Tibial nerve (tissue), 4 donors: ENCODE measurements at regions not wholly inside any gene's neighbourhood (a gene's known extent, or its start where the extent isn't known, plus 50 kb on each side); places are given as distances from the start of the nearest gene placed in this dataset.

ENCODE experiments used
- CTCF ChIP-seq, 5 experiments: fragments of 200-600 bp in 3 of 5; fragments of 450-650 bp in 2 of 5; sonication (generic) in 3 of 5; IDR thresholded peaks; one replicate each; pipeline ENCODE4 v1.5.1; 2016 to 2019; ENCODE audit warnings: antibody characterized with exemption in 5 of 5, mild to moderate bottlenecking in 3 of 5, moderate library complexity in 2 of 5
- EP300 ChIP-seq, 2 donors: sonication (generic); formaldehyde crosslinking; IDR thresholded peaks; one replicate each; pipeline ENCODE4 v1.6.1; 2017; ENCODE audit warnings: antibody characterized with exemption in 2 of 2, mild to moderate bottlenecking in 1 of 2
- POLR2A ChIP-seq, 2 donors: fragments of 450-650 bp; IDR thresholded peaks; one replicate each; pipeline ENCODE4 v1.6.1; 2017; ENCODE audit warnings: antibody characterized with exemption in 2 of 2, mild to moderate bottlenecking in 2 of 2, moderate library complexity in 2 of 2

- TF ChIP-seq POLR2A (IDR thresholded peaks at IDR 0.05), result no peak
- TF ChIP-seq CTCF (IDR thresholded peaks at IDR 0.05), result no peak
- no peak for TF ChIP-seq EP300 (IDR thresholded peaks at IDR 0.05)
These were observed 175.0 kb downstream of the RFC3 start for GRCh38 chr13:33992881-33993336.
